GM23248 (cell line): ENCODE measurements at regions not wholly inside any gene's neighbourhood (a gene's known extent, or its start where the extent isn't known, plus 50 kb on each side); places are given as distances from the start of the nearest gene placed in this dataset.

Experiments used
- DNase-seq: peaks from one replicate; pipeline ENCODE4 v3.0.0-alpha.2; 2015
- H2AFZ ChIP-seq: fragments of 200-600 bp; sonication (generic); 2 replicates; pipeline ENCODE4 v1.6.1; 2016; ENCODE audit warnings: antibody characterized with exemption
- H3F3A ChIP-seq: fragments of 200-600 bp; sonication (generic); 2 replicates; pipeline ENCODE4 v1.6.1; 2016; ENCODE audit warnings: mild to moderate bottlenecking, antibody characterized with exemption, mixed run types; ENCODE audit not compliant: insufficient read depth
- H3K27ac ChIP-seq: fragments of 200-600 bp; sonication (generic); 2 replicates; pipeline ENCODE4 v1.5.1; 2016; ENCODE audit warnings: mild to moderate bottlenecking
- H3K27me3 ChIP-seq: fragments of 200-600 bp; sonication (generic); replicated peaks from 2 replicates; pipeline ENCODE4 v1.6.1; 2016; ENCODE audit warnings: mild to moderate bottlenecking; ENCODE audit not compliant: insufficient read depth
- H3K36me3 ChIP-seq: fragments of 200-600 bp; sonication (generic); 2 replicates; pipeline ENCODE4 v1.6.1; 2016; ENCODE audit warnings: low read depth, mild to moderate bottlenecking
- H3K4me1 ChIP-seq: fragments of 200-600 bp; sonication (generic); 2 replicates; pipeline ENCODE4 v1.6.1; 2016; ENCODE audit warnings: mild to moderate bottlenecking; ENCODE audit not compliant: insufficient read depth
- H3K4me2 ChIP-seq: fragments of 200-600 bp; sonication (generic); one replicate; pipeline ENCODE4 v1.6.1; 2016; ENCODE audit warnings: mild to moderate bottlenecking; ENCODE audit not compliant: unreplicated experiment
- H3K4me3 ChIP-seq: fragments of 200-600 bp; sonication (generic); 2 replicates; pipeline ENCODE4 v1.5.1; 2016; ENCODE audit warnings: mild to moderate bottlenecking
- H3K79me2 ChIP-seq: fragments of 200-600 bp; sonication (generic); 2 replicates; pipeline ENCODE4 v1.6.1; 2016; ENCODE audit warnings: mild to moderate bottlenecking; ENCODE audit not compliant: insufficient read depth
- H3K9ac ChIP-seq: fragments of 200-600 bp; sonication (generic); 2 replicates; pipeline ENCODE4 v1.6.1; 2016; ENCODE audit warnings: mild to moderate bottlenecking
- H3K9me2 ChIP-seq: fragments of 200-600 bp; sonication (generic); 2 replicates; pipeline ENCODE4 v1.6.1; 2016; ENCODE audit warnings: mixed run types, mild to moderate bottlenecking, moderate library complexity; ENCODE audit not compliant: insufficient read depth
- H3K9me3 ChIP-seq: fragments of 200-600 bp; sonication (generic); one replicate; pipeline ENCODE4 v1.6.1; 2017; ENCODE audit warnings: low read depth
- H4K20me1 ChIP-seq: fragments of 200-600 bp; sonication (generic); 2 replicates; pipeline ENCODE4 v1.6.0; 2016; ENCODE audit not compliant: insufficient read depth
- EZH2 ChIP-seq: fragments of 200-600 bp; sonication (generic); IDR thresholded peaks from 2 replicates; pipeline ENCODE4 v1.6.1; 2018; ENCODE audit warnings: antibody characterized with exemption, mild to moderate bottlenecking; ENCODE audit not compliant: insufficient read depth, poor library complexity, severe bottlenecking
- EZH2phosphoT487 ChIP-seq: fragments of 200-600 bp; sonication (generic); IDR thresholded peaks from 2 replicates; pipeline ENCODE4 v1.6.1; 2018; ENCODE audit warnings: antibody characterized with exemption, moderate library complexity, mild to moderate bottlenecking, low read depth; ENCODE audit not compliant: insufficient read depth
- WGBS, 2 experiments: methylation state at CpG; one replicate each; pipeline ENCODE4 v1.1.6; 2015 to 2017; ENCODE audit warnings: low lambda C conversion rate in 2 of 2, low coverage in 1 of 2; ENCODE audit errors: missing lambda C conversion rate in 2 of 2; 5-methylcytosine and 5-hydroxymethylcytosine counted together
- in situ Hi-C: fragments of 300-500 bp; cut with MboI; formaldehyde crosslinking; loops from 2 replicates; pipeline ENCODE4 v1.15.0; 2020

- Histone ChIP-seq H3K27me3 (no peaks in the 10 kb centered on the region), H3K9me3 (no peaks in the 10 kb centered on the region), H4K20me1 (no peaks in the 10 kb centered on the region), H3K4me3 (no peak overlapping the region), H3F3A (no peaks in the 10 kb centered on the region), H3K36me3 (no peaks in the 10 kb centered on the region), H3K9ac (no peak overlapping the region), H3K9me2 (no peaks in the 10 kb centered on the region), H3K4me2 (no peak overlapping the region), H3K4me1 (no peaks in the 10 kb centered on the region), H3K79me2 (no peaks in the 10 kb centered on the region), H2AFZ (no peak overlapping the region), H3K27ac (no peak overlapping the region)
- in situ Hi-C loops = no loop called here
- WGBS, 2 experiments = 15 to 19% methylated on average over 3 of the region's 3 CpGs
- no peak for TF ChIP-seq EZH2
- TF ChIP-seq EZH2phosphoT487 = no peak
- DNase-seq = no peak
Measured at GRCh38 chrX:137891431-137891830, 325.5 kb downstream of the ZIC3 start.

- H3K4me3 ChIP-seq = no peak overlapping the region
- no peaks in the 10 kb centered on the region for H3K9me2 ChIP-seq
- H3K4me1 ChIP-seq = no peaks in the 10 kb centered on the region
- WGBS, 2 experiments = 2 to 17% methylated on average over 3 of the region's 3 CpGs
- H3K27me3 ChIP-seq = no peaks in the 10 kb centered on the region
- H4K20me1 ChIP-seq = no peaks in the 10 kb centered on the region
- H3K4me2 ChIP-seq = no peak overlapping the region
- no peak overlapping the region for H3K27ac ChIP-seq
- no peaks in the 10 kb centered on the region for H3K79me2 ChIP-seq
- no peak overlapping the region for H2AFZ ChIP-seq
- H3F3A ChIP-seq = no peaks in the 10 kb centered on the region
- no peaks in the 10 kb centered on the region for H3K9me3 ChIP-seq
- TF ChIP-seq EZH2phosphoT487 (no peak), EZH2 (no peak)
- no peaks in the 10 kb centered on the region for H3K36me3 ChIP-seq
- in situ Hi-C loops = no loop called here
- DNase-seq = no peak
- H3K9ac ChIP-seq = no peak overlapping the region
Measured at GRCh38 chrX:137896123-137896522, 330.2 kb downstream of the ZIC3 start.

GRCh38 chrX:137915466-137915865 lies 349.5 kb downstream of the ZIC3 start:
- in situ Hi-C loops = no loop called here
- Histone ChIP-seq H3K9me2 (no peaks in the 10 kb centered on the region), H3K4me3 (no peak overlapping the region), H3F3A (no peaks in the 10 kb centered on the region), H3K36me3 (no peaks in the 10 kb centered on the region), H3K4me1 (no peaks in the 10 kb centered on the region), H3K27me3 (no peaks in the 10 kb centered on the region), H4K20me1 (no peaks in the 10 kb centered on the region), H3K27ac (no peak overlapping the region), H3K9me3 (no peaks in the 10 kb centered on the region), H3K79me2 (no peaks in the 10 kb centered on the region), H3K9ac (no peak overlapping the region), H2AFZ (no peak overlapping the region), H3K4me2 (no peak overlapping the region)
- no peak for DNase-seq
- TF ChIP-seq EZH2phosphoT487 (no peak), EZH2 (no peak)
- WGBS, 2 experiments = 9 to 19% methylated on average over 3 of the region's 3 CpGs

- Histone ChIP-seq H4K20me1 (no peaks in the 10 kb centered on the region), H3K4me2 (no peak overlapping the region), H3K4me3 (no peak overlapping the region), H3K79me2 (no peaks in the 10 kb centered on the region), H3K9ac (no peak overlapping the region), H3F3A (no peaks in the 10 kb centered on the region), H3K9me3 (no peaks in the 10 kb centered on the region), H3K36me3 (no peaks in the 10 kb centered on the region), H3K27ac (no peak overlapping the region), H2AFZ (no peak overlapping the region), H3K4me1 (no peaks in the 10 kb centered on the region), H3K9me2 (no peaks in the 10 kb centered on the region), H3K27me3 (no peaks in the 10 kb centered on the region)
- in situ Hi-C loops = no loop called here
- no peak for TF ChIP-seq EZH2phosphoT487
- TF ChIP-seq EZH2 = no peak
- DNase-seq = no peak
- WGBS, 2 experiments = 30 to 33% methylated on average over 5 to 6 of the region's 6 CpGs
Measured at GRCh38 chrX:137916090-137916746, 350.3 kb downstream of the ZIC3 start.

GRCh38 chrX:137926090-137926489 lies 360.2 kb downstream of the ZIC3 start:
- no peak overlapping the region for H3K9ac ChIP-seq
- no peaks in the 10 kb centered on the region for H4K20me1 ChIP-seq
- TF ChIP-seq EZH2phosphoT487 (no peak), EZH2 (no peak)
- H2AFZ ChIP-seq = no peak overlapping the region
- 5 to 7% methylated on average over 1 of the region's 1 CpG for WGBS, 2 experiments
- no peak overlapping the region for H3K4me3 ChIP-seq
- no peaks in the 10 kb centered on the region for H3K9me2 ChIP-seq
- H3K4me1 ChIP-seq = no peaks in the 10 kb centered on the region
- H3K36me3 ChIP-seq = no peaks in the 10 kb centered on the region
- H3K79me2 ChIP-seq = no peaks in the 10 kb centered on the region
- H3K9me3 ChIP-seq = no peaks in the 10 kb centered on the region
- in situ Hi-C loops = no loop called here
- no peaks in the 10 kb centered on the region for H3F3A ChIP-seq
- no peak overlapping the region for H3K27ac ChIP-seq
- no peaks in the 10 kb centered on the region for H3K27me3 ChIP-seq
- no peak overlapping the region for H3K4me2 ChIP-seq
- DNase-seq = no peak
